GM23338 (cell line): ENCODE measurements at regions not wholly inside any gene's neighbourhood (a gene's known extent, or its start where the extent isn't known, plus 50 kb on each side); places are given as distances from the start of the nearest gene placed in this dataset.

Source experiments
- CREB1 ChIP-seq: fragments of 250-450 bp; sonication (Bioruptor Pico); IDR thresholded peaks from 2 replicates; pipeline ENCODE4 v1.5.0; 2020; ENCODE audit warnings: low read depth, mild to moderate bottlenecking, moderate library complexity
- EZH2 ChIP-seq: fragments of 200-600 bp; sonication (generic); IDR thresholded peaks from one replicate; pipeline ENCODE4 v1.8.0; 2017; ENCODE audit warnings: antibody characterized with exemption, mild to moderate bottlenecking, low read depth; ENCODE audit not compliant: unreplicated experiment
- EZH2phosphoT487 ChIP-seq: fragments of 200-600 bp; sonication (generic); IDR thresholded peaks from one replicate; pipeline ENCODE4 v1.8.1; 2018; ENCODE audit warnings: antibody characterized with exemption; ENCODE audit not compliant: unreplicated experiment
- JUNB ChIP-seq: IDR thresholded peaks from one replicate; pipeline ENCODE4 v1.6.1; 2016; ENCODE audit warnings: antibody characterized with exemption; ENCODE audit not compliant: unreplicated experiment
- POLR2AphosphoS5 ChIP-seq: IDR thresholded peaks from 2 replicates; pipeline ENCODE4 v1.6.1; 2016; ENCODE audit warnings: antibody characterized with exemption, low read depth
- ZNF114 ChIP-seq: fragments of 250-450 bp; sonication (Bioruptor Pico); IDR thresholded peaks from 2 replicates; pipeline ENCODE4 v1.5.0; 2020; ENCODE audit warnings: mild to moderate bottlenecking, moderate library complexity
- TF ChIP-seq, protein P1 (sequence below), 2 experiments: fragments of 200-600 bp in 1 of 2; sonication (generic) in 1 of 2; conservative IDR thresholded peaks; 2 replicates each; pipeline versions ENCODE4 v1.5.1 to v1.6.1; 2016 to 2017; ENCODE audit warnings: antibody characterized with exemption in 2 of 2, low read depth in 2 of 2, mild to moderate bottlenecking in 2 of 2, moderate library complexity in 1 of 2
- TF ChIP-seq, protein P2 (sequence below): IDR thresholded peaks from one replicate; pipeline ENCODE4 v1.6.1; 2018; ENCODE audit warnings: antibody characterized with exemption; ENCODE audit not compliant: unreplicated experiment
- TF ChIP-seq, protein P3 (sequence below): IDR thresholded peaks from 2 replicates; pipeline ENCODE4 v1.6.1; 2016; ENCODE audit warnings: antibody characterized with exemption

DNA sequence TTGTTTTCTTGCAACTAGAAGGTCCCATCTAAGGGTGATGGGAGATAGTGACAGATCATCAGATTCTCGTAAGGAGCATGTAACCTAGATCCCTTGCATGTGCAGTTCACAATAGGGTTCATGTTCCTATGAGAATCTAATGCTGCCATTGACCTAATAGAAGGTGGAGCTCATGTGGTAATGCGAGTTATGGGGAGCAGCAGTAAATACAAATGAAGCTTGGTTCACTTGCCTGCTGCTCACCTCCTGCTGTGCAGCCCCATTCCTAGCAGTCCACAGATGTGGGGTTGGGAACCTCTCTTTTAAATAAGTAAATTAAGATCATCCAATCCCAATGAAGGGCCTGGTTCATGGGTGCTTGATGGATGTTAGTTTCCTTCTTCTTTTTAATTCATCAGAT is 148.7 kb upstream of the ATP1B1 start:
- TF ChIP-seq EZH2phosphoT487 (no peak), POLR2AphosphoS5 (no peak), EZH2 (no peak), CREB1 (no peak), JUNB (no peak), ZNF114 (no peak)
- TF ChIP-seq, protein P1, sequence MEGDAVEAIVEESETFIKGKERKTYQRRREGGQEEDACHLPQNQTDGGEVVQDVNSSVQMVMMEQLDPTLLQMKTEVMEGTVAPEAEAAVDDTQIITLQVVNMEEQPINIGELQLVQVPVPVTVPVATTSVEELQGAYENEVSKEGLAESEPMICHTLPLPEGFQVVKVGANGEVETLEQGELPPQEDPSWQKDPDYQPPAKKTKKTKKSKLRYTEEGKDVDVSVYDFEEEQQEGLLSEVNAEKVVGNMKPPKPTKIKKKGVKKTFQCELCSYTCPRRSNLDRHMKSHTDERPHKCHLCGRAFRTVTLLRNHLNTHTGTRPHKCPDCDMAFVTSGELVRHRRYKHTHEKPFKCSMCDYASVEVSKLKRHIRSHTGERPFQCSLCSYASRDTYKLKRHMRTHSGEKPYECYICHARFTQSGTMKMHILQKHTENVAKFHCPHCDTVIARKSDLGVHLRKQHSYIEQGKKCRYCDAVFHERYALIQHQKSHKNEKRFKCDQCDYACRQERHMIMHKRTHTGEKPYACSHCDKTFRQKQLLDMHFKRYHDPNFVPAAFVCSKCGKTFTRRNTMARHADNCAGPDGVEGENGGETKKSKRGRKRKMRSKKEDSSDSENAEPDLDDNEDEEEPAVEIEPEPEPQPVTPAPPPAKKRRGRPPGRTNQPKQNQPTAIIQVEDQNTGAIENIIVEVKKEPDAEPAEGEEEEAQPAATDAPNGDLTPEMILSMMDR (conservative IDR thresholded peaks at IDR 0.05; ENCODE audit: low read depth in 2 of 2) = no peak
- TF ChIP-seq, protein P2, sequence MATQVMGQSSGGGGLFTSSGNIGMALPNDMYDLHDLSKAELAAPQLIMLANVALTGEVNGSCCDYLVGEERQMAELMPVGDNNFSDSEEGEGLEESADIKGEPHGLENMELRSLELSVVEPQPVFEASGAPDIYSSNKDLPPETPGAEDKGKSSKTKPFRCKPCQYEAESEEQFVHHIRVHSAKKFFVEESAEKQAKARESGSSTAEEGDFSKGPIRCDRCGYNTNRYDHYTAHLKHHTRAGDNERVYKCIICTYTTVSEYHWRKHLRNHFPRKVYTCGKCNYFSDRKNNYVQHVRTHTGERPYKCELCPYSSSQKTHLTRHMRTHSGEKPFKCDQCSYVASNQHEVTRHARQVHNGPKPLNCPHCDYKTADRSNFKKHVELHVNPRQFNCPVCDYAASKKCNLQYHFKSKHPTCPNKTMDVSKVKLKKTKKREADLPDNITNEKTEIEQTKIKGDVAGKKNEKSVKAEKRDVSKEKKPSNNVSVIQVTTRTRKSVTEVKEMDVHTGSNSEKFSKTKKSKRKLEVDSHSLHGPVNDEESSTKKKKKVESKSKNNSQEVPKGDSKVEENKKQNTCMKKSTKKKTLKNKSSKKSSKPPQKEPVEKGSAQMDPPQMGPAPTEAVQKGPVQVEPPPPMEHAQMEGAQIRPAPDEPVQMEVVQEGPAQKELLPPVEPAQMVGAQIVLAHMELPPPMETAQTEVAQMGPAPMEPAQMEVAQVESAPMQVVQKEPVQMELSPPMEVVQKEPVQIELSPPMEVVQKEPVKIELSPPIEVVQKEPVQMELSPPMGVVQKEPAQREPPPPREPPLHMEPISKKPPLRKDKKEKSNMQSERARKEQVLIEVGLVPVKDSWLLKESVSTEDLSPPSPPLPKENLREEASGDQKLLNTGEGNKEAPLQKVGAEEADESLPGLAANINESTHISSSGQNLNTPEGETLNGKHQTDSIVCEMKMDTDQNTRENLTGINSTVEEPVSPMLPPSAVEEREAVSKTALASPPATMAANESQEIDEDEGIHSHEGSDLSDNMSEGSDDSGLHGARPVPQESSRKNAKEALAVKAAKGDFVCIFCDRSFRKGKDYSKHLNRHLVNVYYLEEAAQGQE = no peak
- TF ChIP-seq, protein P3, sequence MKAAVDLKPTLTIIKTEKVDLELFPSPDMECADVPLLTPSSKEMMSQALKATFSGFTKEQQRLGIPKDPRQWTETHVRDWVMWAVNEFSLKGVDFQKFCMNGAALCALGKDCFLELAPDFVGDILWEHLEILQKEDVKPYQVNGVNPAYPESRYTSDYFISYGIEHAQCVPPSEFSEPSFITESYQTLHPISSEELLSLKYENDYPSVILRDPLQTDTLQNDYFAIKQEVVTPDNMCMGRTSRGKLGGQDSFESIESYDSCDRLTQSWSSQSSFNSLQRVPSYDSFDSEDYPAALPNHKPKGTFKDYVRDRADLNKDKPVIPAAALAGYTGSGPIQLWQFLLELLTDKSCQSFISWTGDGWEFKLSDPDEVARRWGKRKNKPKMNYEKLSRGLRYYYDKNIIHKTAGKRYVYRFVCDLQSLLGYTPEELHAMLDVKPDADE = no peak
